Dendritic cell treated with granulocyte-macrophage colony-stimulating factor and Interleukin-4, amounts not matched to agents 40 ng/mL and 50 ng/mL, for 4 days (primary cell): ENCODE measurements at regions not wholly inside any gene's neighbourhood (a gene's known extent, or its start where the extent isn't known, plus 50 kb on each side); places are given as distances from the start of the nearest gene placed in this dataset.
"Not testable (repeated sequence)": the region's sequence is repeated elsewhere in the genome, so short reads cannot be mapped to it uniquely, and the experiment has no call there.

Source experiments
- H3K27ac Mint-ChIP-seq: one replicate; pipeline ENCODE4 v1.8.0; 2022; ENCODE audit warnings: mild to moderate bottlenecking, mixed read lengths
- H3K27me3 Mint-ChIP-seq: one replicate; pipeline ENCODE4 v1.8.0; 2022; ENCODE audit warnings: mild to moderate bottlenecking, mixed read lengths
- H3K36me3 Mint-ChIP-seq: one replicate; pipeline ENCODE4 v1.8.0; 2022; ENCODE audit warnings: low read depth, mixed read lengths
- H3K4me1 Mint-ChIP-seq: one replicate; pipeline ENCODE4 v1.8.0; 2022; ENCODE audit warnings: low read depth, mixed read lengths
- H3K4me3 Mint-ChIP-seq: one replicate; pipeline ENCODE4 v1.8.0; 2022; ENCODE audit warnings: mild to moderate bottlenecking, moderate library complexity, mixed read lengths
- H3K9me3 Mint-ChIP-seq: one replicate; pipeline ENCODE4 v1.8.0; 2022; ENCODE audit warnings: mixed read lengths
- intact Hi-C: fragments of 100-400 bp; cut with micrococcal nuclease; formaldehyde crosslinking; loops from one replicate; pipeline ENCODE4 v1.15.0; 2022

DNA sequence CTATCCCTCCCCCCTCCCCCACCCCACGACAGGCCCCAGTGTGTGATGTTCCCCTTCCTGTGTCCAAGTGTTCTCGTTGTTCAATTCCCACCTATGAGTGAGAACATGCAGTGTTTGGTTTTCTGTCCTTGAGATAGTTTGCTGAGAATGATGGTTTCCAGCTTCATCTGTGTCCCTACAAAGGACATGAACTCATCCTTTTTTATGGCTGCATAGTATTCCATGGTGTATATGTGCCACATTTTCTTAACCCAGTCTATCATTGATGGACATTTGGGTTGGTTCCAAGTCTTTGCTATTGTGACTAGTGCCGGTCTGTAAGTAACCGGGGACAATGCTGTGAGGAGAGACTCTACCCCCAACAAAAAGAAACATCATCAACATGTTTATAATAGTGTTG is 217.2 kb downstream of the SEC23IP start:
- H3K4me1 Mint-ChIP-seq, H3K27ac Mint-ChIP-seq, H3K4me3 Mint-ChIP-seq, H3K9me3 Mint-ChIP-seq, H3K27me3 Mint-ChIP-seq, H3K36me3 Mint-ChIP-seq, intact Hi-C loops: not testable (repeated sequence)

DNA sequence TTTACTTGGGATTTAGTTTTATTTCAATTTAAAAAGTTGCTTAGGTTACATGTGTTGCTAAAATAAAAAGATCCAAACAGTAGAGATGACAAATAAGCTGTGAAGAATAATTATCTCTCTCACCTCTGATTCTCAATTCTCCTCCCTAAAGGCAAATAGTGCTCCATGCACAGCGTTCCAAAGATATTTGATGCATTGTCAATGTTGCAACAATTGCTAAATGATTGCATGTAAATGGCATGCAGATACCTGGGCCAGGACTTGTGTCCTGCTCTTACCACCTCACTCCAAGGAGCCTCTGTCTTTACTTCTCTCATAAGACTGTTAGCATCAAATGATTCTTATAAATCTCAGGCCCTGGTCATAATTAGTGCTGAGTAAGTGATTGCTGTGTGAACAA is 217.7 kb downstream of the SEC23IP start:
- no peak overlapping the region for H3K4me3 Mint-ChIP-seq
- intact Hi-C loops, result no loop called here
- H3K9me3 Mint-ChIP-seq, result no peaks in the 10 kb centered on the region
- H3K4me1 Mint-ChIP-seq, result no peaks in the 10 kb centered on the region
- no peak overlapping the region for H3K27ac Mint-ChIP-seq
- no peaks in the 10 kb centered on the region for H3K36me3 Mint-ChIP-seq
- H3K27me3 Mint-ChIP-seq, result peaks cover 1% of the 10 kb centered on the region

DNA sequence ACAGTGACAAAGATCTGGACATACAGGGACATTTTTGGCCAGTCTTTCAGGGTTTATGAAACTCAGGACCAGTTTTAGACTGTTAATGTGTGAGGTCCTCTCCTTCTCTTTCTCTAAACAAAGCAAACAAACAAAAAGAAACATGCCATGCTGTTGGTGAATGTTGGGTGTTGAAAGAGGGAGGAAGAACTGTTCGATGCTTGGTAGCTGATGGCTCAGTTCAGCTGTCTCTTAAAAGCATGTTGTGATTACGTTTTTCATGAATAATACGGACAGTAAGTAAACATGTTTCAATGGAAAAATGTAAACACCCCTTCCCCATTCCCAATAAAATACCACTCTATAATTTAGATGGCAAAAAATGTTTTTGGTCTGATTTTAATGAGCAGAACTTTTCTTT is 219.1 kb downstream of the SEC23IP start:
- H3K27me3 Mint-ChIP-seq, result peaks cover 1% of the 10 kb centered on the region
- H3K36me3 Mint-ChIP-seq, result no peaks in the 10 kb centered on the region
- intact Hi-C loops, result no loop called here
- H3K27ac Mint-ChIP-seq, result no peak overlapping the region
- no peaks in the 10 kb centered on the region for H3K9me3 Mint-ChIP-seq
- no peaks in the 10 kb centered on the region for H3K4me1 Mint-ChIP-seq
- H3K4me3 Mint-ChIP-seq, result no peak overlapping the region

DNA sequence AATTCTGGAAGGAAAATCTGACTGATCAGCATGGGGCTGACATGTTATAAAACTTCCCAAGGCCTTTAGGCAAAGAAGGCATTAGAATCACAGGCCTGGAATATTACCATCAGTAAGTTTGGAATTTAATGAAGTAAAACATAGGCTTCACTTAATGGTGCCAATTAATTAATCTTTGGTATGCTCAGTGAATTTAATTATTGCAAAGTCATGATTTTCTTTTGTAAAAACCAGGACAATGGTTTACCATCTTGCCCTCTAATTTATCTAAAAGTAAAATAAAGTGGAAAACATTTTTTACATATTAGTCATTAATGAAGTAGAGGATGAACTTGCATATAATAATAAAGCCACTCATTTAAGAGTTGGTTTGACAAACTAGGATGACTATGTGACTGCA is 220.3 kb downstream of the SEC23IP start:
- no peaks in the 10 kb centered on the region for H3K4me1 Mint-ChIP-seq
- no peak overlapping the region for H3K27ac Mint-ChIP-seq
- no peaks in the 10 kb centered on the region for H3K9me3 Mint-ChIP-seq
- no peaks in the 10 kb centered on the region for H3K36me3 Mint-ChIP-seq
- intact Hi-C loops, result no loop called here
- H3K27me3 Mint-ChIP-seq, result peaks cover 1% of the 10 kb centered on the region
- H3K4me3 Mint-ChIP-seq, result no peak overlapping the region

DNA sequence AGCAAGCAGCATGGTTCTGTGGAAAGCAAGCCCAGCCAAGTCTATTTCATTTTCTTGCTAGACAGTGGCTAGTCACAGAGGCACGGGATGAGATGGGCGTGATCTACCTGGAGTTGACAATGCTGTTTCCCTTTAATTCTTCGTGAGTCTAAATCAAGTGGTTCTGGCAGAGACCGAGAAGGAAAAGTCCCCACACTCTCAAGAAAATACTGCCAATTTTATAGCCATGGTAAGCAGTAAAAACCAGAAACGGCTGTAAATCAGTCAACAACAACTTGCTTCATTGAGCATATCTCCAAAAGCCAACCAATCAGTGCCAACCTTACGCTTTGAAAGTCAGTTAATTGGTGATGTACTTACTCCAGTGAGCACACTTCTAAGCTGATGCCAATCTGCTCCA is 223.4 kb downstream of the SEC23IP start:
- intact Hi-C loops, result no loop called here
- Mint-ChIP-seq H3K4me3 (no peak overlapping the region), H3K36me3 (no peaks in the 10 kb centered on the region), H3K27me3 (peaks cover 1% of the 10 kb centered on the region), H3K4me1 (no peaks in the 10 kb centered on the region), H3K27ac (no peak overlapping the region), H3K9me3 (no peaks in the 10 kb centered on the region)

DNA sequence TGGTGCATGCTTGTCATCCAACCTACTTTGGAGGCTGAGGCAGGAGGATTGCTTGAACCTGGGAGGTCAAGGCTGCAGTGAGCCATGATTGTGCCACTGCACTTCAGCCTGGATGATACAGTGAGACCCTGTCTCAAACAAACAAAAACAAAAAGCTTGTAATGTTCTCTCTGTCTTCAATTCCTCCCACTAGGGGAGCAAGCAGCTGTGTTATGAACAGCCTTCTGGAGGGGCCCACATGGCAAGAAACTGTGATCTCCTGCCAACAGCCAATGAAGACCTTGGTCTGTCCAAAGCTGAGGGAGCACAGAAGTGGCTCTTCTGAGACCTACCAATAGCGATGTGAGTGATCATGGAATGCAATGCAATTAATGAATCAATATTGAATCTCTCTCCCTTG is 229.2 kb downstream of the SEC23IP start:
- Mint-ChIP-seq H3K4me1 (no peaks in the 10 kb centered on the region), H3K36me3 (no peaks in the 10 kb centered on the region), H3K27me3 (peaks cover 1% of the 10 kb centered on the region), H3K4me3 (no peak overlapping the region), H3K27ac (no peak overlapping the region), H3K9me3 (no peaks in the 10 kb centered on the region)
- intact Hi-C loops, result no loop called here

DNA sequence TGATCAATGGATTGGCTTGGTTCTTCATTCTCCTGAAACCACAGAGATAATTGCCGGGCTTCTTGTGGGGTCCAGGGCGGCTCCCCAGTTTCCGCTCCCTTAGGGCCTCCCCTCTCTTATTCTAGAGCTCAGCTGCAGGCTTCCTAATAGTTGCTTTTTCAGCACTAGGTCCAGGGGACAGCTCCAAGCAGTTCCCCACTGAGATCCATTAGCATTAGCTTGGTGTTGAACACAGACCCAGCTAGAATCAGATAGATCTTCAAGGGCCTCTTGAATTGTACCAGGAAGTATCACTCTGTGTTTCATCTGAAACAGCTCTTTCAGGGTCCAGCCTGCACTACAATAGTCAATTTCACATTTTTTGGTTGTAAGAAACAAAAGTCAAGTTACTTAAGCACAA is 238.7 kb downstream of the SEC23IP start:
- Mint-ChIP-seq H3K27me3 (peaks cover 17% of the 10 kb centered on the region), H3K9me3 (no peaks in the 10 kb centered on the region), H3K36me3 (no peaks in the 10 kb centered on the region), H3K4me3 (no peak overlapping the region), H3K27ac (no peak overlapping the region), H3K4me1 (no peaks in the 10 kb centered on the region)
- intact Hi-C loops, result no loop called here

DNA sequence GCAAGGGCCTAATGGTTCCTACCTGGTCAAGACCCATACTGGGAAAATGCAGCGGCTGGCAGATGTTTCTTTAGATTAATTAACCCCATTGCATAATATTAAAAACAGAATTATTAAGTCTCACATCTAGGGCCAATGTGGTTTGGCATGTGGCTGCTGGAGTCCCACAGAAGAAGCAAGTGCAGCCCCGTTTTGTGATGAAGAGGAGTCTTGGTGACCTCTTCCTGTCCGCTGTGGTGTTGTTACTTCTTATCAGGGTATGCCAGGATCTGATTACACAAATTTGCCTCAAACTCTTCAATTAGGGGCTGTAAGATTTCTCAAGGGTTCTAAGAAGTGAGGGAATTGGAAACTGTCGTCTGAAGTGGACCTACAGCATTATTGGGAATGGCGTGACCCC is 240.3 kb downstream of the SEC23IP start:
- peaks cover 7% of the 10 kb centered on the region for H3K27me3 Mint-ChIP-seq
- no peaks in the 10 kb centered on the region for H3K9me3 Mint-ChIP-seq
- no peak overlapping the region for H3K27ac Mint-ChIP-seq
- intact Hi-C loops, result no loop called here
- no peak overlapping the region for H3K4me3 Mint-ChIP-seq
- no peaks in the 10 kb centered on the region for H3K36me3 Mint-ChIP-seq
- no peaks in the 10 kb centered on the region for H3K4me1 Mint-ChIP-seq

DNA sequence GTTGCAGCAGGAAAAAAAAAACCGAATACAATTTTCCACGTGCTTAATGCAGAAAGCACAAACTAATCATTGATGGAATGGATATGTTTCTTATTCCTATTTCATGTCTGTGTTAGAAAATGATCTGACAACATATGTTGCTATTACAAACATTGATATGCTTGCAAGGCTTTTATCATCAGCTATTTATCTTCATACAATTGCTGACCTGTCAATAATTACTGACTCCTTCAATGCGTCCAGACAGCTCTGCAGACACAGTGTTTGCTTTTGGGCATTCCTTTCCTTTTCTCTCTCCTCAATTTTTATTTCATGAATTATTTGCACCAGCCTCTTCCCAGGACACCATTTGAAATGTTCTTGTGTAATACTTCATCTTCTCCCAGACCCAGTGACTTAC is 246.2 kb downstream of the SEC23IP start:
- Mint-ChIP-seq H3K27ac (no peak overlapping the region), H3K4me1 (no peaks in the 10 kb centered on the region), H3K27me3 (no peaks in the 10 kb centered on the region), H3K9me3 (no peaks in the 10 kb centered on the region), H3K4me3 (no peak overlapping the region), H3K36me3 (no peaks in the 10 kb centered on the region)
- intact Hi-C loops, result no loop called here

DNA sequence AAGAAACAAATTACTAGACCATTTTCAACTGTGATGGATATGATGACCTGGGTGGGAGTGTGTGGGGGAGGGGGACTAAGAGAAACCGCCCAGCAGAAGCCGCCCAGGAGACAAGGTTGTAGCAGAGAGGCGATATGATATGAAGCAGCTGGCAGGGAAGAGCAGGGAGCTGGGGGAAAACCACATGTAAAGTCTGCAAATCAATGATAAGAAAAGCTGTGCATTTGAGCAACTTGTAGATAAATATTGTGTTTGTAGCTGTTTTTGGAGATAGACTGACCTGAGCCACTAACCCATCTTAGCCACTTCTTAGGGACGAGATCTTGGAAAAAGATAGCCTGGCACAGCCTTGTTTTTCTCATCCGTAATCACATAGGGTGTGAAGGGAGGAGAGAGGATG is 252.6 kb downstream of the SEC23IP start:
- no peaks in the 10 kb centered on the region for H3K4me1 Mint-ChIP-seq
- H3K27ac Mint-ChIP-seq, result no peak overlapping the region
- no peaks in the 10 kb centered on the region for H3K9me3 Mint-ChIP-seq
- intact Hi-C loops, result no loop called here
- H3K4me3 Mint-ChIP-seq, result no peak overlapping the region
- peaks cover 3% of the 10 kb centered on the region for H3K27me3 Mint-ChIP-seq
- no peaks in the 10 kb centered on the region for H3K36me3 Mint-ChIP-seq

DNA sequence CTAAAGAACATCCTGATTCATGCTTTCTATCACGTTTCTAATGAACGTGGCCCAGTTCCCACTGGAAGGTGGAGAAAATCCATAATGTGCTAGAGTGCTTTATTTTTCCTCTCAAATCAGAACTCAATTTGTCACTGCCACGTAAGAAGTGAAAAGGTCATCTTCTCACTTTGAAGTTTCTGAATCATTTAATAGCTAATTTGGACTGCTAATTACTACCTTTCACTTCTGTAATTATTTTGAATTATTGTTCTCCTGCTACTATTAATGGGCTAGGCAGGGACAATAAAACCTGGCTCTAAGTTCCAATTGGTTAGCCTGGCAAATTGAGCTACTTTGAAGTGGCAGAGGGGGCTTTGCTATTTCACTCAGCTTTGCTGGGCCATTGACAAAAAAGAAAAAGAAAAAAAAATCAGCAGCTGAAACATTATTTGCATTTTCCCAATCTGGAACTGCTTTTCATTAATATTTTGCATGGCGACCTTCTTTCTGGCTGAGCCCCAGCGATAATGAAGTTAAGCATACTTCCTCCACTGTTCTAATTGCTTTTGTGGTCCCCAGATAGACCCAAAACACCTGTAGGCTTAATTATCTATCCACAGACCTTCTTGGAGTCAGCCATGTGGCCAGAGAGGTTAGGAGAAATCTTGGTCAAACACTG is 264.2 kb downstream of the SEC23IP start:
- Mint-ChIP-seq H3K27ac (no peak overlapping the region), H3K4me1 (no peaks in the 10 kb centered on the region), H3K36me3 (no peaks in the 10 kb centered on the region), H3K4me3 (no peak overlapping the region), H3K27me3 (no peaks in the 10 kb centered on the region), H3K9me3 (peaks cover 14% of the 10 kb centered on the region)
- intact Hi-C loops, result no loop called here

DNA sequence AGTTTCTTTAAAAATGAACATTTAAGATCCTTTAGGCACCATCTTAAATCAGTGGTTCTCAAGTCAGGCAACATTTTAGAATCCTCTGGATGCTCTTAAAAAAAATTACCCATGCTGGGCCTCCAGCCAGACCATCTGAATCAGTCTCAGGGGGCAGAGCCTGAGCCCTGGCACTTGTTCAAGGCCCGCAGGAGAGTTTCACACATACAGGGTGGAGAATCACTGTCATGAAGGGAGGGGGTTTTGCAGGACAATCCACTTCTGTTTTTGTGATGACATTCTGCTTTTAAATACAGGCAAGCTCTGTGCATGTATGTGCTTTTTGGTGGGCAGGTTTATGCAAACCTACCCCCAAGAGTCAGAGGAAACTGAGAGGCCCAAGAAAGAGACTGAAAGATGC is 268.6 kb downstream of the SEC23IP start:
- Mint-ChIP-seq H3K9me3 (no peaks in the 10 kb centered on the region), H3K36me3 (no peaks in the 10 kb centered on the region), H3K4me3 (no peak overlapping the region), H3K27ac (no peak overlapping the region), H3K27me3 (no peaks in the 10 kb centered on the region), H3K4me1 (no peaks in the 10 kb centered on the region)
- intact Hi-C loops, result no loop called here

DNA sequence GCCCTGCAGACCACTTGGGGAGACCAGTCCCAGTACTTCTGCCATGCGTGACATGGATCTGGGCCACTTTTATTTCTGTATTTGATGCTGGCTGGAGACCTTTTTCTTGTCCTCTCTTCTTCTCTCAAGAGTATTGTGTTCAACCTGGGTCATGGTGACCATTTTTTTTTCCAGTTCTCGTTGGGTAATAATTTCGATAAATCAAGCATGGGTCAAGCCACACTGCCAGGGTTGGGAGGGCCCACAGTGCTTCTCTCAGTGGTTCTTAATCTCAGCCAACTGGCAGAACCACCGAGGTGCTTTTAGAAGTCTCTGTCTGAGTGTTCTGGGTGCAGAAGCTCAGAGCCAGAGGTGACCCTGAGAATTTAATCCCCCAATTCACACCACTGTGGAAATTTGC is 269.9 kb downstream of the SEC23IP start:
- Mint-ChIP-seq H3K9me3 (no peaks in the 10 kb centered on the region), H3K4me3 (no peak overlapping the region), H3K27me3 (no peaks in the 10 kb centered on the region), H3K4me1 (no peaks in the 10 kb centered on the region), H3K36me3 (no peaks in the 10 kb centered on the region), H3K27ac (no peak overlapping the region)
- intact Hi-C loops, result no loop called here

DNA sequence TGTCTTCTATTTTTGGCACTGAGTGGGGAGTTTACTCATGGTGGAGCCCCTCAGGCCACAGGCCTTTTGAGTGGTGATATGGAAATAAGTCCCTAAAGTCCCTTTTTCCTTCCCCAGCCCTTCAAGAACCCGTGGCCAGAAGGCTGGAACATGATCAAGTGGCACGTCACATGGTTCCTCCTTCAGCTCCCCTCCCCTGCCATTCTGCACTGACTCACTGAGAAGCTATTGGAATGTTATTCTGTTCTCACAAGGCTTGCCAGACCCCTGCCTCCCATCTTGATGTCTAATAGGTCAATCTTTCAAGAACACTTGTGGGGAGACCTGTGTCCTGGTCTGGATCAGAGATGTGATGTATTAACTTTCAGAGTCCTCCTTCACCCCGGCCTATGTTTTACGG is 279.8 kb downstream of the SEC23IP start:
- no peak overlapping the region for H3K27ac Mint-ChIP-seq
- no peak overlapping the region for H3K4me3 Mint-ChIP-seq
- intact Hi-C loops, result no loop called here
- H3K4me1 Mint-ChIP-seq, result no peaks in the 10 kb centered on the region
- no peaks in the 10 kb centered on the region for H3K36me3 Mint-ChIP-seq
- H3K9me3 Mint-ChIP-seq, result no peaks in the 10 kb centered on the region
- H3K27me3 Mint-ChIP-seq, result no peaks in the 10 kb centered on the region

DNA sequence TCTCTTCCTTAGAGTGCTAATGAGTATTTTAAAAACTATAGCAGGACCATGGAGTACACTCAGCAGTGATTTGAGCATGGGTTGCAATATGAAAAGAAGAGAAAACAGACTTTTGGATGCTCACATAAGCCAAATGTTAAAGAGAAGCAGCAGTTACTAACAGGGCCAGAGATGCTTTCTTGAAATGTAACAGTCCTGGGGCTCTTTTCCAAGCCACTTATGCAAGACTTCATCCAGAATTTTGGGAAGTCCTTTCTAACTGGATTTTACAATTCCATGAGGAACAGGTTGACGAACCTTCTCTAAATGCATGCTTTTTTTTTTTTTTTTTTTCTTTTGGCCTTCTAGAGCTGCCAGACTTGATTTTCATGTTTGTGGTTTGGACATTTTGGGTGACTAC is 282.0 kb downstream of the SEC23IP start:
- Mint-ChIP-seq H3K36me3 (no peaks in the 10 kb centered on the region), H3K4me3 (no peak overlapping the region), H3K9me3 (no peaks in the 10 kb centered on the region), H3K27ac (no peak overlapping the region), H3K27me3 (no peaks in the 10 kb centered on the region), H3K4me1 (no peaks in the 10 kb centered on the region)
- intact Hi-C loops, result no loop called here
